ENCODE measurements at regions not wholly inside any gene's neighbourhood (a gene's known extent, or its start where the extent isn't known, plus 50 kb on each side); places are given as distances from the start of the nearest gene placed in this dataset.

DNA sequence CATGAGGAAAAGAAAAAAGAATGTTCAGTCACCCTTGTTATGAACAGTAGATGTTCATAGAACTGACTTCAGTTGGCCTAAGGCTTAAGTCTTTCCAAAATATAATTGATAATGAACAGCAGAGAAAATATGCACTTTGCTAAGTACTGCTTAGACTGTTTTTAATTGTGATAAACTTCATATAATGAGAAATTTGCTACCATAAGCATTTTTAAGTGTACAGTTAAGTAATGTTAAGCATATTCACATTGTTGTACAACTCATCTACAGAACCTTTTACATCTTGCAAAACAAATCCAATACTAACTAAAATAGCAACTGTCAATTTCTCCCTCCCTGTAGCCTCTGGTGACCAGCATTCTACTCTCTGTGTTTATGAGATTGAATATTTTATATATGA lies 792.2 kb upstream of the LCORL start:
- TF ChIP-seq, protein P1, sequence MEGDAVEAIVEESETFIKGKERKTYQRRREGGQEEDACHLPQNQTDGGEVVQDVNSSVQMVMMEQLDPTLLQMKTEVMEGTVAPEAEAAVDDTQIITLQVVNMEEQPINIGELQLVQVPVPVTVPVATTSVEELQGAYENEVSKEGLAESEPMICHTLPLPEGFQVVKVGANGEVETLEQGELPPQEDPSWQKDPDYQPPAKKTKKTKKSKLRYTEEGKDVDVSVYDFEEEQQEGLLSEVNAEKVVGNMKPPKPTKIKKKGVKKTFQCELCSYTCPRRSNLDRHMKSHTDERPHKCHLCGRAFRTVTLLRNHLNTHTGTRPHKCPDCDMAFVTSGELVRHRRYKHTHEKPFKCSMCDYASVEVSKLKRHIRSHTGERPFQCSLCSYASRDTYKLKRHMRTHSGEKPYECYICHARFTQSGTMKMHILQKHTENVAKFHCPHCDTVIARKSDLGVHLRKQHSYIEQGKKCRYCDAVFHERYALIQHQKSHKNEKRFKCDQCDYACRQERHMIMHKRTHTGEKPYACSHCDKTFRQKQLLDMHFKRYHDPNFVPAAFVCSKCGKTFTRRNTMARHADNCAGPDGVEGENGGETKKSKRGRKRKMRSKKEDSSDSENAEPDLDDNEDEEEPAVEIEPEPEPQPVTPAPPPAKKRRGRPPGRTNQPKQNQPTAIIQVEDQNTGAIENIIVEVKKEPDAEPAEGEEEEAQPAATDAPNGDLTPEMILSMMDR (conservative IDR thresholded peaks at IDR 0.05 in 1 of 2, IDR thresholded peaks at IDR 0.05 in 1 of 2; ENCODE audit: extremely low read depth in 1 of 2, insufficient read depth in 1 of 2, low read depth in 1 of 2, low read length in 2 of 2): no peak
- no peak for TF ChIP-seq EZH2 (IDR thresholded peaks at IDR 0.05; ENCODE audit: borderline replicate concordance, low read length)
